ENCODE measurements at regions not wholly inside any gene's neighbourhood (a gene's known extent, or its start where the extent isn't known, plus 50 kb on each side); places are given as distances from the start of the nearest gene placed in this dataset.
A peak's percentile ranks its signal among the peaks of the same experiment; 100 is the strongest.

DNA sequence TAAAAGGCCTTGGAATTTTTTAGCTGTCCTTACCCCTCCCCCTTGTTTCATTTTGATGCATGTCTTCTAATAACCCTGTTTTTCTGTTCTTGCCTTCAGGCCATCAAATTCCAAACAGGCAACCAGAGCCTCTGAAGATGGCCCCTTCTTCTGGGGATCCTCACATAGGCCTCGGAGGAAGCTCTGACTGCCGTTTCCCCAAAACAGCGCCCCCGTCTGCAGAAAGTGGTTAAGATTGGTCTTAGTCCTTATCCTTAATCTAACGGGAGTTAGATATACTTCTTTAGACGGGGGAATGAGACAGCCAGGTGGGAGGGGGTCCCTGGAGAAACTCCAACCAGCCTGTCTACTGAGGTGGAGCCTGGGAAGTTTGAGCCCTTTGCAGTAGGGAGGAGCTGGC is 226.3 kb upstream of the ZNF608 start:
- Histone ChIP-seq H3K9me3 (no peaks in the 10 kb centered on the region), H3K27ac (no peak overlapping the region), H3K4me1 (no peaks in the 10 kb centered on the region), H3K4me3 (no peak overlapping the region), H3K36me3 (no peaks in the 10 kb centered on the region), H3K27me3 (no peaks in the 10 kb centered on the region)
- DNase-seq = no peak
- no peak for TF ChIP-seq POLR2A (IDR thresholded peaks at IDR 0.05)
- TF ChIP-seq, protein P1, sequence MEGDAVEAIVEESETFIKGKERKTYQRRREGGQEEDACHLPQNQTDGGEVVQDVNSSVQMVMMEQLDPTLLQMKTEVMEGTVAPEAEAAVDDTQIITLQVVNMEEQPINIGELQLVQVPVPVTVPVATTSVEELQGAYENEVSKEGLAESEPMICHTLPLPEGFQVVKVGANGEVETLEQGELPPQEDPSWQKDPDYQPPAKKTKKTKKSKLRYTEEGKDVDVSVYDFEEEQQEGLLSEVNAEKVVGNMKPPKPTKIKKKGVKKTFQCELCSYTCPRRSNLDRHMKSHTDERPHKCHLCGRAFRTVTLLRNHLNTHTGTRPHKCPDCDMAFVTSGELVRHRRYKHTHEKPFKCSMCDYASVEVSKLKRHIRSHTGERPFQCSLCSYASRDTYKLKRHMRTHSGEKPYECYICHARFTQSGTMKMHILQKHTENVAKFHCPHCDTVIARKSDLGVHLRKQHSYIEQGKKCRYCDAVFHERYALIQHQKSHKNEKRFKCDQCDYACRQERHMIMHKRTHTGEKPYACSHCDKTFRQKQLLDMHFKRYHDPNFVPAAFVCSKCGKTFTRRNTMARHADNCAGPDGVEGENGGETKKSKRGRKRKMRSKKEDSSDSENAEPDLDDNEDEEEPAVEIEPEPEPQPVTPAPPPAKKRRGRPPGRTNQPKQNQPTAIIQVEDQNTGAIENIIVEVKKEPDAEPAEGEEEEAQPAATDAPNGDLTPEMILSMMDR (IDR thresholded peaks at IDR 0.05) = no peak
- intact Hi-C loops (cut with DNase I; ENCODE audit: low total_unique reads) = no loop called here

DNA sequence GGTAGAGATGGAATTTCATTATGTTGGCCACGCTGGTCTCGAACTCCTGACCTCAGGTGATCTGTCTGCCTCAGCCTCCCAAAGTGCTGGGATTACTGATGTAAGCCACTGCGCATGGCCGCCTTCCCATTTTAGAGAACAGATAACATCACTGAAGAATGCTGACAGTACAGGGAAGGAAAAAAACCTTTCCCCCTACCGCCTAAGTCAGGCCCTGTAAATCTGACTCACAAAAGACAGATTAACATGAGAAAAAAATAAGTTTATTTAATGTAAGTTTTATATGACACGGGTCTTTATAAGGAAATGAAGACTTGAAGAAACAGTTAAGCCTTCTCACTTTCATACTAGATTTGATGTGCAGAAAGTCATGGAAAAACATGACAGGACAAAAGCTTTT is 227.2 kb upstream of the ZNF608 start:
- TF ChIP-seq POLR2A (IDR thresholded peaks at IDR 0.05) = no peak
- TF ChIP-seq, protein P1 (IDR thresholded peaks at IDR 0.05) = no peak

DNA sequence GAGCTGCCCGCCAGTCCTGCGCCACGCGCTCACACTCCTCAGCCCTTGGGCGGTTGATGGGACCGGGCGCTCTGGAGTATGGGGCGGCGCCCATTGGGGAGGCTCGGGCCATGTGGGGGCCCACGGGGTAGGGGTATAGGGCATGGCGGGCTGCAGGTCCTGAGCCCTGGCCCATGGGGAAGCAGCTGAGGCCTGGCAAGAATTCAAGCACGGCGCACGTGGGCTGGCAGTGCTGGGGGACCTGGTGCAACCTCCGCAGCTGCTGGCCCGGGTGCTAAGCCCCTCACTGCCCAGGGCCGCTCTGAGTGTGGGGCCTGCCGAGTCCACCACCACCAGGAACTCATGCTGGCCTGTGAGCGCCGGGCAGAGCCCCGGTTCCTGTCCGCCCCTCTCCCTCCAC is 229.6 kb upstream of the ZNF608 start:
- no peaks in the 10 kb centered on the region for H3K4me1 ChIP-seq
- no peak for TF ChIP-seq POLR2A (IDR thresholded peaks at IDR 0.05)
- TF ChIP-seq, protein P1 (IDR thresholded peaks at IDR 0.05) = no peak
- no peak overlapping the region for H3K4me3 ChIP-seq
- H3K27me3 ChIP-seq = no peaks in the 10 kb centered on the region
- no peak overlapping the region for H3K27ac ChIP-seq
- intact Hi-C loops (cut with DNase I; ENCODE audit: low total_unique reads) = no loop called here
- DNase-seq = no peak
- no peaks in the 10 kb centered on the region for H3K9me3 ChIP-seq
- H3K36me3 ChIP-seq = no peaks in the 10 kb centered on the region

More for the DNA sequence above, 227.2 kb upstream of the ZNF608 start:
- no peak overlapping the region for H3K4me3 ChIP-seq
- H3K27ac ChIP-seq = no peak overlapping the region
- peak in 1 of 2 donors; percentile 29 for DNase-seq
- no peaks in the 10 kb centered on the region for H3K27me3 ChIP-seq
- H3K9me3 ChIP-seq = no peaks in the 10 kb centered on the region
- intact Hi-C loops (cut with DNase I; ENCODE audit: low total_unique reads) = no loop called here
- no peaks in the 10 kb centered on the region for H3K36me3 ChIP-seq
- no peaks in the 10 kb centered on the region for H3K4me1 ChIP-seq

DNA sequence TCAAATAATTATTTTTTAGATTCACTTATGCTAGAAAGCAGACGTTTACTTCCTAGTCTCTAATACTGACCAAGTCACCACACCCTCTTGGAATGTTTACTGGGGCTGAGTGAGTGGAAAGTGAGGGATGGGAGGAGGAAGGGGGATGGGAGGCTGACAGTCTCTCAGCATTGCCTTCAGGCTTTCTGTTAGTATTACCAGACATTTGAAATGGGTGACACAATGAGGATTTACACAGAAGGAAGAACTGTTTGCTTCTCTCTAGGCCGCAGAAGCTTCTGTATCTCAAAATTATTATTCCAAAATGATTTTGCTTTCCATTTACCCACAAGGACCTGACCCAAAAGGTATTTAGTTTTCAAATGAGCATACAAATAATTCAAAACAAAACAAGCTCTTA is 232.8 kb upstream of the ZNF608 start:
- Histone ChIP-seq H3K9me3 (no peaks in the 10 kb centered on the region), H3K27me3 (no peaks in the 10 kb centered on the region), H3K4me1 (no peaks in the 10 kb centered on the region), H3K27ac (peak overlapping the region in 1 of 2 donors; percentile 31), H3K36me3 (no peaks in the 10 kb centered on the region), H3K4me3 (no peak overlapping the region)
- TF ChIP-seq POLR2A (IDR thresholded peaks at IDR 0.05) = no peak
- TF ChIP-seq, protein P1 (IDR thresholded peaks at IDR 0.05) = no peak
- intact Hi-C loops (cut with DNase I; ENCODE audit: low total_unique reads) = no loop called here
- no peak for DNase-seq

DNA sequence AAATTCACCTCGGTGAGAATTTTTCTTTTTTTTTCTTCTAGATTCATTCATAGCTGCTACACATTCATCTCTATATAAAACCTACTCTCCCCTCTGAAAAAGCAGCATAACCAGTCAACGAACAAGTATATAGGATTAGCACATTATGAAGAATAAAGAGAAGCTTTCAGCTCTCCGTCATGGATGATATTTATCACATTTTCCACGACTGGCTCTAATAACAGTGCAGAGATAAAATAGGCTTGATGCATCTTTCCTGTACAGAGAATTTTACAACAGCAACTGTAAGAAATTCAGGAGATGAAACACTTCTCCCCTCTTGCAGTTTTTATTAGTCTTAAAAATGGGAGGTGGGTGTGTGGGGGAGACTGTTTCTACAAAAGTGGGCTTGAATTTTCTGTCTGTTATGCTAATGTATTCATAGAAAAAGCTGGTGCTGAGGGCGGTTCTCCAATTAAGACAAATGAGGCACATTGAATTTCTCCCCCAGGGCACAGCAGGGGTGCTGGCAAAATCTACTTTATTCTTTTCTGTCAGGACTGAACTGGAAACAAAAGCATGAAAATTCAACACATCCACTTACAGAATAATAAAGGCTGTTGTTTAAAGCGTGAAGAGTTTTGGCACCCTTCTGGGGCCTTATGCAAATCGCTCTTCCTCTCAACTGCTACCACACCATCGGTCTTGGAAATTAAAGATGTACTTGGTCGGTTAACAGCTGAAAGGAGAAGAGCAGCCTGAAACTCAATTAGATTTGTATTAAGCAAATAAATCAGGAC is 233.9 kb upstream of the ZNF608 start:
- DNase-seq = no peak
- H3K27ac ChIP-seq = no peak overlapping the region
- intact Hi-C loops (cut with DNase I; ENCODE audit: low total_unique reads) = no loop called here

More for the DNA sequence above, 233.9 kb upstream of the ZNF608 start:
- Histone ChIP-seq H3K4me3 (no peak overlapping the region), H3K27me3 (no peaks in the 10 kb centered on the region), H3K36me3 (no peaks in the 10 kb centered on the region), H3K4me1 (no peaks in the 10 kb centered on the region), H3K9me3 (no peaks in the 10 kb centered on the region)
- TF ChIP-seq, protein P1 (IDR thresholded peaks at IDR 0.05) = no peak
- no peak for TF ChIP-seq POLR2A (IDR thresholded peaks at IDR 0.05)
